ENCODE measurements at regions not wholly inside any gene's neighbourhood (a gene's known extent, or its start where the extent isn't known, plus 50 kb on each side); places are given as distances from the start of the nearest gene placed in this dataset.

DNA sequence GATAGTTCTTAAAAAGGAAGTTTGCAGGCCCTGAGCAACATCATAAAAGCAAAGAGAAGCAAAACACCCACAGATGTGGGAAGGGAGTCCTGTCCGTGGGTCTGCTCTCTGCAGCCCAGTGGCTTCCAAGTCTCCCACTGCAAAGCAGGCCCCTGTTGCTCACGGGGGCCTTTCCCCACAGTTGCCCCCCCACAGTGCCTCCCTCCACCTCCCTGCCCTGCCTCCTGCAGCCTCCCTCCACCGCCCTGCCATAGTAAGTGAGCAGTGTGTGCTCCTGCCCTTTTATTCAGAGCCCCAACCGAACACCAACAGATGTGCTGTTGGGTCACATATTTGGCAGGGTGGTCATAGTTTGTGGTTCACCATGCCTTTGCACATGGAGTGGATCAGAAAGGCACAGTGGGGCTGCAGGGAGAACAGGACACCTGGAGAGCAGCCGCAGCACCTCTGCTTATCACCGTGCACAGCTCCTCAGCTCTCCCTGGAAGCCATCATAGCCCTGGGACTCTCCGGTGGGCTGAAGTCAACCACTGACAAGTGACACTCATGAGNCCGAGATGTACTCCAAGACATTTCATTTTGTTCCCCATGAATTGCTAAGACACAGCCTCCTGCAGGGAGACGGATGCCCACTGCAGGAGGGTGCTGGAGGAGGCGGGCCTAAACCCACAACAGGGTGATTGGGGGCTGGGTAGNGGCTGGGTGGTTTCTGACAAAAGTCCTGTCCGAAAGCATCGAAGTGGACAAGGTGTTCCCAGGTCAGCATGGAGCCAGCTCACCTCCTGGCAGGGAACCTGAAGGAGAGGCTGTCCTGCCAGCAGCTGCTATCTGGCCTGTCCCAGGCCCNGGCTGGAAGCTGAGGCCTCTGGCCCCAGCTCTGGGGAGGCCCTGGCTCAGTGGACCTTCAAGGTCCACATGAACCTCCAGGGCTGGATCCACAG, 278.9 kb downstream of the GADD45G start:
- TF ChIP-seq, protein P1, sequence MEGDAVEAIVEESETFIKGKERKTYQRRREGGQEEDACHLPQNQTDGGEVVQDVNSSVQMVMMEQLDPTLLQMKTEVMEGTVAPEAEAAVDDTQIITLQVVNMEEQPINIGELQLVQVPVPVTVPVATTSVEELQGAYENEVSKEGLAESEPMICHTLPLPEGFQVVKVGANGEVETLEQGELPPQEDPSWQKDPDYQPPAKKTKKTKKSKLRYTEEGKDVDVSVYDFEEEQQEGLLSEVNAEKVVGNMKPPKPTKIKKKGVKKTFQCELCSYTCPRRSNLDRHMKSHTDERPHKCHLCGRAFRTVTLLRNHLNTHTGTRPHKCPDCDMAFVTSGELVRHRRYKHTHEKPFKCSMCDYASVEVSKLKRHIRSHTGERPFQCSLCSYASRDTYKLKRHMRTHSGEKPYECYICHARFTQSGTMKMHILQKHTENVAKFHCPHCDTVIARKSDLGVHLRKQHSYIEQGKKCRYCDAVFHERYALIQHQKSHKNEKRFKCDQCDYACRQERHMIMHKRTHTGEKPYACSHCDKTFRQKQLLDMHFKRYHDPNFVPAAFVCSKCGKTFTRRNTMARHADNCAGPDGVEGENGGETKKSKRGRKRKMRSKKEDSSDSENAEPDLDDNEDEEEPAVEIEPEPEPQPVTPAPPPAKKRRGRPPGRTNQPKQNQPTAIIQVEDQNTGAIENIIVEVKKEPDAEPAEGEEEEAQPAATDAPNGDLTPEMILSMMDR (IDR thresholded peaks at IDR 0.05; ENCODE audit: low read depth, low read length): no peak
- TF ChIP-seq POLR2A (IDR thresholded peaks at IDR 0.05; ENCODE audit: extremely low read depth, insufficient read length): no peak
